Adrenal gland (tissue), 9 donors: ENCODE measurements at regions not wholly inside any gene's neighbourhood (a gene's known extent, or its start where the extent isn't known, plus 50 kb on each side); places are given as distances from the start of the nearest gene placed in this dataset.

ENCODE experiments used
- DNase-seq, 7 donors: peaks; one replicate each; pipeline ENCODE4 v3.0.0-alpha.2; 2019 to 2020
- H3K27ac ChIP-seq, 5 donors: fragments of 200-600 bp; sonication (generic) in 4 of 5; 1 replicate in 3 of 5; 2 replicates in 2 of 5; pipeline versions ENCODE4 v1.5.1 to v1.8.0; 2016 to 2020; ENCODE audit warnings: mild to moderate bottlenecking in 1 of 5
- H3K27me3 ChIP-seq: fragments of 200-600 bp; 2 replicates; pipeline ENCODE4 v1.8.0; 2021
- H3K36me3 ChIP-seq, 2 donors: fragments of 200-600 bp; replicated peaks in 1 of 2; 1 replicate in 1 of 2; 2 replicates in 1 of 2; pipeline versions ENCODE4 v1.5.1 to v1.8.0; 2018 to 2022
- H3K4me1 ChIP-seq, 2 donors: fragments of 200-600 bp; replicated peaks in 1 of 2; 1 replicate in 1 of 2; 2 replicates in 1 of 2; pipeline versions ENCODE4 v1.5.1 to v1.8.0; 2018 to 2021
- H3K4me3 ChIP-seq, 4 donors: fragments of 200-600 bp; sonication (generic) in 3 of 4; one replicate each; pipeline ENCODE4 v1.5.1; 2016 to 2018
- H3K9me3 ChIP-seq, 3 donors: fragments of 200-600 bp; sonication (generic) in 1 of 3; replicated peaks in 1 of 3; 1 replicate in 2 of 3; 2 replicates in 1 of 3; pipeline versions ENCODE4 v1.5.1 to v1.8.0; 2016 to 2021
- POLR2A ChIP-seq, 2 donors: fragments of 450-650 bp; IDR thresholded peaks; one replicate each; pipeline ENCODE4 v1.6.1; 2017; ENCODE audit warnings: antibody characterized with exemption in 2 of 2, mild to moderate bottlenecking in 2 of 2, moderate library complexity in 1 of 2
- WGBS, 4 donors: extraction: QIAGEN DNeasy Blood & Tissue Kit in 2 of 4; methylation state at CpG; one replicate each; pipeline versions ENCODE4 v1.1.5 to v1.1.7; 2013 to 2017; 5-methylcytosine and 5-hydroxymethylcytosine counted together
- intact Hi-C, 2 donors: fragments of 100-400 bp; cut with DNase I; formaldehyde crosslinking; loops; one replicate each; pipeline versions ENCODE4 v1.14.1 to v1.15.0; 2022 to 2023
- TF ChIP-seq, protein P1 (sequence below), 6 experiments: fragments of 450-650 bp in 4 of 6; fragments of 200-600 bp in 2 of 6; sonication (generic) in 1 of 6; IDR thresholded peaks; 1 replicate in 5 of 6; 2 replicates in 1 of 6; pipeline versions ENCODE4 v1.5.1 to v1.8.0; 2016 to 2021; ENCODE audit warnings: antibody characterized with exemption in 6 of 6, mild to moderate bottlenecking in 2 of 6, moderate library complexity in 1 of 6
- donor health status: healthy with polysubstance abuse.
- donor health status: Bipolar disorder and iron deficiency.
- donor health status: DM: yes; HTN: yes; CAD: no.
- donor health status: DM: no; HTN: no; CAD: no.
- donor health status: DM: no; HTN: no; CAD: no.

DNA sequence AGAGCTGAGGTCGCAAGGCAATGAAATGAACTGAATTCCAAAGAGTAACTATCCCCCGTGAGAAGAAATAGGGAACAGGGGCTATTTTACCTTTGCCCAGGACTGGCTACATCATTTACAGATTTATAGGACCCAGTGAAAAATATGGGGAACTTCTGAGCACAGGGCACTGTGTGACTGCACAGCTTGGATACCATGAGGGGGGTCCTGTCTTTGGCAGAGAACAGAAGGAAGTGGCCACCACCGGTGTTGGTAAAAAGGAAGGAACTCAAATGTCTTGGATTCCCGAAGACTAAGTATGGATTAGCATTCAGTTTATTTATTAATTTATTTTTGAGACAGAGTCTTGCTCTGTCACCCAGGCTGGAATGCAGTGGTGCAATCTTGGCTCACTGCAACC lies 119.6 kb downstream of the B3GNT2 start:
- no peaks in the 10 kb centered on the region for H3K27me3 ChIP-seq
- WGBS, 4 donors: 62 to 81% (median 75%) methylated on average over 4 of the region's 4 CpGs
- DNase-seq: no peak
- no peaks in the 10 kb centered on the region for H3K36me3 ChIP-seq
- no peak overlapping the region for H3K4me3 ChIP-seq
- intact Hi-C loops: no loop called here
- no peak for TF ChIP-seq POLR2A (IDR thresholded peaks at IDR 0.05)
- TF ChIP-seq, protein P1, sequence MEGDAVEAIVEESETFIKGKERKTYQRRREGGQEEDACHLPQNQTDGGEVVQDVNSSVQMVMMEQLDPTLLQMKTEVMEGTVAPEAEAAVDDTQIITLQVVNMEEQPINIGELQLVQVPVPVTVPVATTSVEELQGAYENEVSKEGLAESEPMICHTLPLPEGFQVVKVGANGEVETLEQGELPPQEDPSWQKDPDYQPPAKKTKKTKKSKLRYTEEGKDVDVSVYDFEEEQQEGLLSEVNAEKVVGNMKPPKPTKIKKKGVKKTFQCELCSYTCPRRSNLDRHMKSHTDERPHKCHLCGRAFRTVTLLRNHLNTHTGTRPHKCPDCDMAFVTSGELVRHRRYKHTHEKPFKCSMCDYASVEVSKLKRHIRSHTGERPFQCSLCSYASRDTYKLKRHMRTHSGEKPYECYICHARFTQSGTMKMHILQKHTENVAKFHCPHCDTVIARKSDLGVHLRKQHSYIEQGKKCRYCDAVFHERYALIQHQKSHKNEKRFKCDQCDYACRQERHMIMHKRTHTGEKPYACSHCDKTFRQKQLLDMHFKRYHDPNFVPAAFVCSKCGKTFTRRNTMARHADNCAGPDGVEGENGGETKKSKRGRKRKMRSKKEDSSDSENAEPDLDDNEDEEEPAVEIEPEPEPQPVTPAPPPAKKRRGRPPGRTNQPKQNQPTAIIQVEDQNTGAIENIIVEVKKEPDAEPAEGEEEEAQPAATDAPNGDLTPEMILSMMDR (IDR thresholded peaks at IDR 0.05): no peak
- no peaks in the 10 kb centered on the region for H3K9me3 ChIP-seq
- H3K27ac ChIP-seq: no peak overlapping the region
- peaks cover 8 to 10% of the 10 kb centered on the region in 2 donors for H3K4me1 ChIP-seq

- no peaks in the 10 kb centered on the region for H3K36me3 ChIP-seq
- H3K27ac ChIP-seq: no peak overlapping the region
- WGBS, 4 donors: 86 to 97% (median 92%) methylated on average over 2 of the region's 2 CpGs
- intact Hi-C loops: no loop called here
- no peaks in the 10 kb centered on the region for H3K27me3 ChIP-seq
- no peaks in the 10 kb centered on the region for H3K9me3 ChIP-seq
- H3K4me3 ChIP-seq: no peak overlapping the region
- no peak for DNase-seq
- H3K4me1 ChIP-seq: peaks cover 15% of the 10 kb centered on the region in 2 donors
- TF ChIP-seq, protein P1 (IDR thresholded peaks at IDR 0.05): no peak
- no peak for TF ChIP-seq POLR2A (IDR thresholded peaks at IDR 0.05)
These were observed 118.4 kb downstream of the B3GNT2 start for GRCh38 chr2:62314291-62314690.

- no peak for DNase-seq
- Histone ChIP-seq H3K27ac (no peak overlapping the region), H3K9me3 (no peaks in the 10 kb centered on the region), H3K27me3 (no peaks in the 10 kb centered on the region), H3K4me3 (no peak overlapping the region), H3K4me1 (peaks cover 12 to 13% of the 10 kb centered on the region in 2 donors), H3K36me3 (no peaks in the 10 kb centered on the region)
- WGBS, 4 donors: 81 to 92% (median 90%) methylated on average over 3 of the region's 3 CpGs
- intact Hi-C loops: no loop called here
- TF ChIP-seq POLR2A (IDR thresholded peaks at IDR 0.05): no peak
- TF ChIP-seq, protein P1 (IDR thresholded peaks at IDR 0.05): no peak
These were observed 117.7 kb downstream of the B3GNT2 start for GRCh38 chr2:62313449-62314227.

- peak; percentile 43 to 81 (median 66) for DNase-seq
- H3K36me3 ChIP-seq: no peaks in the 10 kb centered on the region
- peaks cover 24 to 41% of the 10 kb centered on the region in 2 donors for H3K4me1 ChIP-seq
- 17 to 30% (median 19%) methylated on average over 17 of the region's 17 CpGs for WGBS, 4 donors
- no peaks in the 10 kb centered on the region for H3K27me3 ChIP-seq
- H3K27ac ChIP-seq: peak overlapping the region; percentile 2 to 52 (median 51)
- intact Hi-C loops: no loop called here
- peak overlapping the region in 1 of 4 donors; percentile 1 for H3K4me3 ChIP-seq
- peak in 1 of 2 donors; percentile 52 for TF ChIP-seq POLR2A (IDR thresholded peaks at IDR 0.05)
- TF ChIP-seq, protein P1 (IDR thresholded peaks at IDR 0.05): no peak
- no peaks in the 10 kb centered on the region for H3K9me3 ChIP-seq
These were observed 113.7 kb downstream of the B3GNT2 start for GRCh38 chr2:62309465-62310091.
